NCI-H2227 (cell line): ENCODE measurements at regions not wholly inside any gene's neighbourhood (a gene's known extent, or its start where the extent isn't known, plus 50 kb on each side); places are given as distances from the start of the nearest gene placed in this dataset.
"Not testable (repeated sequence)": the region's sequence is repeated elsewhere in the genome, so short reads cannot be mapped to it uniquely, and the experiment has no call there.

Source experiments
- DNase-seq: peaks from one replicate; lab custom pipeline; 2025; ENCODE audit not compliant: unreplicated experiment; lab: John Stamatoyannopoulos, UW

DNA sequence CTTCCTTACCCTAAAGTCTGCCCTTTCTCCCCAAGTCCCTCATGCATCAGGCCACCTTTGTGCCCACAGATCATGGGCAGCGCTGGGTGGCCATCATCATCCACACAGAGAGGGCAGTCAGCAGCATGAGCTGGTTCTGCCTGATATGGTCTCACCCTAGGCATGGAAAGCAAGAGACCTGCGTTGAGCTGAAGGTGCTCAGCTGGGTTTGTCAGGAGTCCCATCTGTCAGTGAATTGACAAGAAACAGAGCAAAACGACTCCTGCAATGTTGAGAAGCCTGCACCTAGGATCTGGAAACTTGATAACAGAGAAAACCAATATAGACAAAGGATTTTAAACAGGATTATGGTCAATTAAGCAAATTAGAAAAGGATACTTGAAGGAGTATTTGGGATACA is 242.7 kb upstream of the PRSS1 start:
- DNase-seq = no peak

DNA sequence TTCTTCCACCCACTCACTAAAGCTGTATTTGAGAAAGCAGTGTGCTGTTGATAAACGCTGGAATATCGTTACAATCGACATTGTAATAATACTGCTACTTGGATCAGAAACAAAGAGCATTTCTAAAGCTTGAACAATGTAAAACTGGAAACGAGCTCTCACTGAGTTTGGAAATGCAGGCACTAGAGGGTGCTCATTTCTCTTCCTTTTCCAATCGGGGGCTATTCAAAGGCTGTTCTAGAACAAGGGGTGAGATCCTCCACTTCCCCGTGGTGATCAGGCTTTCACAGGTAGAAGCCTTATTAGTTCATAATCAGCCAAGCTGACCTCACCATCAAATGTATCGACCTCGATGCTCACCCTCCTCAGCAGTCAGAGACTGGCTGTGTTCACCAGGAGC is 245.3 kb upstream of the PRSS1 start:
- not testable (repeated sequence) for DNase-seq

DNA sequence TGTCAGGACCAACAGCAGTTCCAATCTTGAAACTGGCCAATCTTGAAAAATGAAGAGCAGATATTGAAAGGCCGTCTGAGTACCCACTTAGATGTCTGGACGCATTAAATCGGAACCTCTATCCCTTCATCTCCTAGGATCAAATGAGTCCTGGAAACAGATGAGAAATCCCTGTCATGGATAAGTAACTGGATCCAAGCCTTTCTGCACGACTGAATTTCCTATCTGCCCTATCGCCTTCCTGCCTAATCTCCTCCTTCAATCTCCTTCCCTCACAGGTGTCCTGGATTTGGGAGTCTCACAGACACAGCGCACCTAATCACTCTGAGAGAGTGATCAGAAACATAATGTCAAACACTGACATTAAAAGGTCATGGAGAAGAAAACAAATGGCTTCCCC is 245.2 kb upstream of the PRSS58 start:
- no peak for DNase-seq

- DNase-seq = no peak
Observed at GRCh38 chr7:142501434-142501833, 243.6 kb upstream of the PRSS58 start.

- no peak for DNase-seq
Observed at GRCh38 chr7:142500366-142500765, 242.5 kb upstream of the PRSS58 start.

DNA sequence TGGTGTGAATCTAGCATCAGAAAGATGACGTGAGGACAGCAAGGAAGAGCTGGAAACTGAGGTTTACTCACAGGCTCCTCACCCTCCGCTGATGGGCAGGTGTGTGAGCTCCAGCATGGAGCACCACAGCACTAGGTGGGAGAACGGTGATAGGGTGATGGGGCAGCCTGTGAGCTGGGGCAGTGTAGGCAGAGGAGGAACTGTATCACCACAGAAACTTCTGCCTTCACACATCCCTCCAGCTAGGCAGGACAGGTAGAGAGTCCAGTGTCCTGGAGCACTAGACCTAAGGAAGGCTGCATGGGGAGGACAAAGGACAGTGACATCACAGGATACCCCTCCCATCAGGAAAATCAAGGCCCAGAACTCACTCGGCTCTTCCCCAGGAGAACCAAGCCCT is 241.8 kb upstream of the PRSS58 start:
- no peak for DNase-seq

DNA sequence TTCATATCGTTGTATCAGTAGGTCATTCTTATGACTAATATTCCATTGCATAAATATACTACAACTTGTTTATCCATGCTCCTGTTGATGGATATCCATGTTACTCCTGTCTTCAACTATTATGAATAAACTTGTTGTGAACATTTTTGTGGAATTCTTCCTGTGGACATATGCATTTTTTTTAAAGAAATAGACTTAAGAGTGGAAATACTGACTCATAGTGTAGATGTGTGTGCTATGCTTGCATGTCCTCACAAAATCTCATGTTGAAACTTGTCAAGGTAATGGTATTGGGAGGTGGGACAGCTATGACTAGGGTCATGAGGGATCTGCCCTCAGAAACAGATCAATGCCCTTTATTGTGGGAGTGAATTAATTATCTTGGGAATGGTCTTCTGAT is 240.5 kb upstream of the PRSS58 start:
- no peak for DNase-seq

DNA sequence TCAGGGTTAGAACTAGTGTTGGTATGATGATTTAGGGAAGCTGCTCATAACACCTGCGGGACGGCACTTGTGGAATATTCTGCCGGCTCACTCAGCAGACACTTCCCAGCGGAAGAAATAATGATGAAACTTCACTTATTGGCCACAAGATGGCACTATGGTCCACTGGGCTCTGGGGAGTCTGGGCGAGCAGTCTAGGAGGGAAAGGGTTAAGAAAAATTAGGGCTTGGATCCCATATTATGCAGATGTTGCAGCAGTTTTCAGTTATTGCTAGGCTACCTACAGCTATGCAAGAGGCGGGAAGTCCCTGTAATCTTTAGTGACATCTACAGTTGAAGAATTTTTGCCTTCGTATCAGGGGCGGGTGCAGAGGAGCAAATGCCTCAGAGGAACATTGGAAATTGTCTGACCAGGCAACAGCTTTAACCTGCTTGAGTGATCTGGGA is 238.7 kb upstream of the PRSS58 start:
- no peak for DNase-seq

- DNase-seq = not testable (repeated sequence)
Observed at GRCh38 chr7:142495879-142496278, 238.0 kb upstream of the PRSS58 start.

DNA sequence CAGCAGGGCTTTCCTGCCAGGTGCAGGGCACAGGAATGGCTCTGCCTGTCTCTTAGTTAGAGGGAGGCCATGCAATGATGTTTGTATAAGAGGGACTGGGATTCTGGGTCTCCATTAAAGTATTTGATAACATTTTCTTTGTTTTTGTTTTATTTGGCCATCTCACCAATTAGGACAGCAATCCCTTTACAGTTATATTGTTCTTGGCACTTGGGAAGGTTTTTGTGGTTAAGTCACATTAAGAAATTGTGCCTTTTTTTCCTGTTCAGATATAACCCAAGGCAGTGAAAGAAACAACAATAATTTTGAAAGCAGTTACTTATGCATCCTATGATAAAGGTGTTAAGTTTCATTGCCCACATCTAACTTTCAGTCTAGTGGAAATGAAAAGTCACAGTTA is 237.4 kb upstream of the PRSS58 start:
- DNase-seq = not testable (repeated sequence)

GRCh38 chr7:142494021-142494420 is 236.2 kb upstream of the PRSS58 start:
- no peak for DNase-seq

DNA sequence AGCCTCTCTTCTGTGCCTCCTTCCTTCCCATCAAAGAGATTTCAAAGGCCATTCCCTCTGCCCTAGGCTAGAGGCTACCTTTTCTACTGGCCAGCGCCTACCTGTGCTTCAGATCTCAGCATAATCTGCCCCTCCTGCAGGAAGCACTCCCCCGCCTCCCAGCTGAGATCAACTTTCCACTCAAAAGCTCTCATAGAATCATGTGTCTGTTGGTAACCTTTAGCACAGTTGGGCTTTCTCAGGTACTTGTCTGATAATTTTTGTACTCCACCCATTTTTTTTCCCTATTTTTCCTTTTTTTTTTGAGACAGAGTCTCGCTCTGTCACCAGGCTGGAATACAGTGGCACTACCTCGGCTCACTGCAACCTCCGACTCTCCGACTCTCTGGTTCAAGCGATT is 231.0 kb upstream of the PRSS58 start:
- DNase-seq = no peak

DNA sequence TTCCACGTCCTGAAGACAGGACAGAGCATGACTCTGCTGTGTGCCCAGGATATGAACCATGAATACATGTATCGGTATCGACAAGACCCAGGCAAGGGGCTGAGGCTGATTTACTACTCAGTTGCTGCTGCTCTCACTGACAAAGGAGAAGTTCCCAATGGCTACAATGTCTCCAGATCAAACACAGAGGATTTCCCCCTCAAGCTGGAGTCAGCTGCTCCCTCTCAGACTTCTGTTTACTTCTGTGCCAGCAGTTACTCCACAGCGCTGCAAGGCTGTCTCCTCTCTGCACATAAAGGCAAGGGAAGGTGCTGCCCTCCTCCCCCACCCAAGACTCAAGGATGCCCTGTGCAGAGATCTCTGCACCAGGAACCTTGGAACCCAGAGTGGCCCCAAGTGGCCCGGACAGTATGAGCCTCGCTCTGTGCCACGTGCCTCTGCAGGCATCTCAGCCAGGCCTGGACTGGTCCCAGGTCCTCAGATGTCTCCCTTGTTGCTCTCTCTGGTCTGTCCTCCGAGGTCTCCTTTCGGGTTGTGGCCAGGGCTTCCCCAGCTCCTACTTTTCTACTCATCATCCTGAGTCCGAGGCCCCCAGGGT is 230.3 kb upstream of the PRSS58 start:
- no peak for DNase-seq

DNA sequence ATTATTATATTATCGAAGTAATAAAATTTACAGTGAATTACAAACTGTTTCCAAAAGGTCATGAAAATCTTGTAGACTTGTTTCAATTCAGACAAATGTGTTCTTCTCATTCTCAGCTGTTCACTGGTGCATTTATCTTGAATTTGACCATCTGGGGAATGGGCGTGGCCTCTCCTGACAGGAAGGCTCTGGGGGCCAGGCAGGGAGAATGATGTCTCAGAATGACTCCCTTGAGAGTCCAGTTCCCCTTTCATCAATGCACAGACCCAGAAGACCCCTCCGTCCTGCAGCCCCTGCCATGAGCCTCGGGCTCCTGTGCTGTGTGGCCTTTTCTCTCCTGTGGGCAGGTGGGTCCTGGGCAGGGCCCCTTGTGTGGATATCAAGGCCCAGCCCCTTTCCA is 229.7 kb upstream of the PRSS58 start:
- not testable (repeated sequence) for DNase-seq

DNA sequence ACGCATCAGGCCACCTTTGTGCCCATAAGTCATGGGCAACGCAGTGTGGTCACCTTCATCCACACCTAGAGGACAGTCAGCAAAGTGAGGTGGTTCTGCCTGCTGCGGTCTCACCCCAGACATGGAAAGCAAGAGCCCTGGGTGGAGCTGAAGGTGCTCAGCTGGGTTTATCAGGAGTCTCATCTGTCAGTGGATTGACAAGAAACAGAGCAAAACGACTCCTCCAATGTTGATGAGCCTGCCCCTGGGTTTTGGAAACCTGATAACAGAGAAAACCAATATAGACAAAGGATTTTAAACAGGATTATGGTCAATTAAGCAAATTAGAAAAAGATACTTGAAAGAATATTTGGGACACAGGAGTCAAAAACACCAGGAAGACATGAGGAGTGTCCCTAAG is 229.3 kb upstream of the PRSS58 start:
- no peak for DNase-seq

GRCh38 chr7:142485617-142486226 is 227.9 kb upstream of the PRSS58 start:
- DNase-seq = no peak

- DNase-seq = no peak
Observed at GRCh38 chr7:142483659-142484317, 225.9 kb upstream of the PRSS58 start.

GRCh38 chr7:142482891-142483658 is 225.2 kb upstream of the PRSS58 start:
- DNase-seq = no peak

GRCh38 chr7:142481548-142481947 is 223.7 kb upstream of the PRSS58 start:
- no peak for DNase-seq

DNA sequence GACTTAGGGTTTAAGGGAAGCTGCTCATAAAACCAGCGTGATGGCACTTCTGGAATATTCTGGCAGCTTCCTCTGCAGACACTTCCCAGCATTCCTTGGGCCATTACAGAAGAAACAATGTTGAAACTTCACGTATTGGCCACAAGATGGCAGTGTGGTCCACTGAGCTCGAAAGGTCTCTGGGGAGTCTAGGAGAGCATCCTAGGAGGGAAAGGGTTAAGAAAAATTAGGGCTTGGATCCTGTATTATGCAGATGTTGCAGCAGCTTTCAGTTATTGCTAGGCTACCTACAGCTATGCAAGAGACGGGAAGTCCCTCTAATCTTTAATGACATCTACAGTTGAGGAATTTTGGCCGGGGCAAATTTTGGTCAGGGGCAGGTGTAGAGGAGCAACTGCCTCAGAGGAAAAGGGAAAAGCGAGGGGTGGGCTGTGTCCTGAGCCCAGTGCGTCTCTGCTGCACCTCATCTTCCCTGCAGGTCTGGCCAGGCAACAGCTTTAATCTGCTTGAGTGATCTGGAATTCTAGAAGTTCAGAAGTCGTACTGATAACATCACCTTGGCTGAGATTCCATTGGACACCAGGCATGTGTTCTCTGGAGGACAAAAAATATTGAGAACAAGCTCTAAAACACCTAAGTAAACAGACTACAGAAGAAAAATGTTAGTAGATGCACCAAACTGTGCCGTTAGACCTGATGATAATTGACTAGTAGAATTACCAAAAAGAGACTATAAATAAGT is 220.8 kb upstream of the PRSS58 start:
- DNase-seq = no peak

- not testable (repeated sequence) for DNase-seq
Observed at GRCh38 chr7:142477801-142478200, 219.9 kb upstream of the PRSS58 start.
